C4-2B (cell line): ENCODE measurements at regions not wholly inside any gene's neighbourhood (a gene's known extent, or its start where the extent isn't known, plus 50 kb on each side); places are given as distances from the start of the nearest gene placed in this dataset.

ENCODE experiments used
- H3K27ac ChIP-seq: fragments of 450-650 bp; 2 replicates; pipeline ENCODE4 v1.5.1; 2017
- CTCF ChIP-seq: fragments of 450-650 bp; conservative IDR thresholded peaks from 2 replicates; pipeline ENCODE4 v1.5.1; 2017; ENCODE audit warnings: mild to moderate bottlenecking
- ZFX ChIP-seq: fragments of 450-650 bp; IDR thresholded peaks from 2 replicates; pipeline ENCODE4 v1.6.1; 2017

GRCh38 chr5:174191076-174191475 lies 145.6 kb downstream of the NSG2 start:
- TF ChIP-seq CTCF: no peak
- TF ChIP-seq ZFX: no peak

GRCh38 chr5:174191850-174192655 lies 146.5 kb downstream of the NSG2 start:
- no peak overlapping the region for H3K27ac ChIP-seq
- TF ChIP-seq ZFX (no peak), CTCF (no peak)

More at GRCh38 chr5:174191076-174191475, 145.6 kb downstream of the NSG2 start:
- no peak overlapping the region for H3K27ac ChIP-seq

- TF ChIP-seq CTCF (no peak), ZFX (no peak)
- H3K27ac ChIP-seq: no peak overlapping the region
Measured at GRCh38 chr5:174192901-174193300, 147.4 kb downstream of the NSG2 start.

GRCh38 chr5:174195517-174195916 lies 150.0 kb downstream of the NSG2 start:
- TF ChIP-seq CTCF (no peak), ZFX (no peak)
- H3K27ac ChIP-seq: no peak overlapping the region

GRCh38 chr5:174197929-174198328 lies 152.4 kb downstream of the NSG2 start:
- TF ChIP-seq ZFX (no peak), CTCF (no peak)
- H3K27ac ChIP-seq: no peak overlapping the region

GRCh38 chr5:174198541-174198940 lies 153.0 kb downstream of the NSG2 start:
- no peak overlapping the region for H3K27ac ChIP-seq
- TF ChIP-seq ZFX (no peak), CTCF (no peak)

GRCh38 chr5:174202996-174203395 lies 157.5 kb downstream of the NSG2 start:
- no peak for TF ChIP-seq ZFX
- TF ChIP-seq CTCF: no peak

More at GRCh38 chr5:174202996-174203395, 157.5 kb downstream of the NSG2 start:
- no peak overlapping the region for H3K27ac ChIP-seq
